ENCODE measurements at regions not wholly inside any gene's neighbourhood (a gene's known extent, or its start where the extent isn't known, plus 50 kb on each side); places are given as distances from the start of the nearest gene placed in this dataset.
A peak's percentile ranks its signal among the peaks of the same experiment; 100 is the strongest.

DNA sequence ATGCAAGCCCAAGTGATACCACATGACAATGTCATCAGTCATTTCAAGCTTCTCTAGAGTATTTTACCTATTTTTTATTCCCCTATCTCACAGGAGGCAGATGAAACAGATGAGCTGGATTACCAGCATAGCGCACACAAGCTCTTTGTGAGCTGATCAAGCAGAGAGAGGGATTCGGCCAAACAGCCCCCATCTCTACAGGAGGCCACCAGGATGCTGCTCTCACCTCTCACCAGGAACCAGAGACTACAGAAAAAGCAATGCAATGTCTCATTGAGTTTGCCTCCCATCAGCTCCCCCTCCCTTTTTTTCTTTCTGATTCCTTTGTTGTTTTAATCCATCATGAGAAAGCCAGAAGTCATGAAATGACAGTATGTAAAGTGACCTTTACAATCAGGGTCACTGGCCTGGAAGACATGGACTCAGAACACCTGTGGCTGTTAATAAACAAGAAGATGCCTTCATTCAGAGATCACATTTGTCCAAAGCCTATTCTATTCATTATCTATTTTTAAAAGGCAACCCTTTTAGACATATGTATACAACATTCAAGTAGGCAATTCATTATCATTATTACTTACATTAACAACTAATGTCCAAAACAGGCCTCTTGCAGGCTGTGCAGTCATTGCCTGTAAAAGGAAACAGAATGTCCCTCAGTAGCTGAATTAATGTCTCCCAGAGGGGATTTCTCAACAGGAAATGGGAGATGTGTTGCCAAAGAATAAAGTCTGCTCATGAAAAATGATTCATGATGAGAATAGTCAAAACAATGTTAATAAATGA lies 656.6 kb downstream of the TBC1D4 start:
- FAIRE-seq (no peak), DNase-seq (ENCODE audit: insufficient read length, low spot score) (no peak)

DNA sequence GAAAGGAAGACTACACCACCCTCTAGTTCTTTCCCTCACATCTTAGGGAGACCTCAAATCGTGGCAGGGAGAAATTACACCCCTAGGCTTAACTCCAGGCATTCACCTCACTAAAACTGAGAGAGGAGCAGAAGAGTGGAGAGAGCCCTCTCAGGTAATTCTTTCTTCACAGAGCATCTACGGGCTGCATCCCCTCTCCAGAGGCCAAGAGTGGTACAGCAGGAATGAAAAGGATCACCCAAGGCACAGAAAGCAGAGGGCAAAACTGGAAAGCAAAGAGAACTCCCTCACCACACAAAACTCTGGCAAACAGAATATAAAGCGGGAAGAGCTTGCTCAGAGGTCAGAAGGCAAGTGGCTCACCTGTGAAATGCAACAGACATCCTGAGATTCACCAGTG lies 661.2 kb downstream of the TBC1D4 start:
- DNase-seq (ENCODE audit: insufficient read length, low spot score): no peak
- no peak for FAIRE-seq

DNA sequence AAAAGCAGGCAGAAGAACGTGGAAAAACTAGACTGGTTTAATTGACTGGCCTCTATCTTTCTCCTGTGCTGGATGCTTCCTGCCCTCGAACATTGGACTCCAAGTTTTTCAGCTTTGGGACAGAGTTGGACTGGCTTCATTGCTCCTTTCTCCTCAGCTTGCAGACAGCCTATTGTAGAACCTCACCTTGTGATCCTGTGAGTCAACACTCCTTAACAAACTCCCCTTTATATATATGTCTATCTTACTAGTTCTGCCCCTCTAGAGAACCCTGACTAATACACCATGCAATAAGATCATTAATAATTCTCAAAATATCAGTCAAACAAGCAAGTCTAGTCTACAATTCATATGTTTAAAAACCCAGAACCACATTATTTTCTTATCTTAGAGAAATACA lies 662.4 kb downstream of the TBC1D4 start:
- DNase-seq (ENCODE audit: insufficient read length, low spot score) (no peak), FAIRE-seq (no peak)

DNA sequence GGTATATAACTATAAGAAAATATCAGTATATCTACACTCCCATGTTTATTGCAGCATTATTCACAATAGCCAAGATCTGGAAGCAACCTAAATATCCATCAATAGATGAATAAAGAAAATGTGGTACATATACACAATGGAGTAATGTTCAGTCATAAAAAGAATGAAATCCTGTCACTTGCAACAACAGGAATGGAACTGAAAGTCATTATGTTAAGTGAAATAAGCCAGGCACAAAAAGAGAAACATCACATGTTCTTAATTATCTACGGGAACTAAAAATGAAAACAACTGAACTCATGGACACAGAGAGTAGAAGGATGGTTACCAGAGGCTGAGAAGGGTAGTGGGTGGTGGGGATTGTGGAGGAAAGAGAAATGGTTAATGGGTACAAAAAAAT lies 665.2 kb downstream of the TBC1D4 start:
- FAIRE-seq: no peak
- no peak for DNase-seq (ENCODE audit: insufficient read length, low spot score)

DNA sequence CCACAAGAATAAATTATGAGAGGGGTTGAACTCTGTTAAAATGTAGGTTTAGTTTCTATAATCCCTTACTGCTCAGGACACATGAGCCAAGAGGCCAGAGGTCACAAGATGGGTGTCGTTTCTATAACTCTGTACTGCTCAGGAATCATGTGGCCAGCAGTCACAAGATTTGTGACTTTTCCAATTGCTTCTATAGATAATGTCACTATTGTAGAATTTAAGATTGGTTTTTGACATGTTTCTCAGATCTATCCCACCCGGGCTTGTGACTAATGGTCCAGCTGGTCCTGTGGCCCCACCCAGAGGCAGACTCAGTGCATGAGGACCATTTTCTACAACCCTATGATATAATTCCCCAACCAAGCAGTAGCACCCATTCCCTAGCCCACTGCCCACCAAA lies 662.0 kb upstream of the KLF12 start:
- DNase-seq (ENCODE audit: insufficient read length, low spot score) (no peak), FAIRE-seq (no peak)

DNA sequence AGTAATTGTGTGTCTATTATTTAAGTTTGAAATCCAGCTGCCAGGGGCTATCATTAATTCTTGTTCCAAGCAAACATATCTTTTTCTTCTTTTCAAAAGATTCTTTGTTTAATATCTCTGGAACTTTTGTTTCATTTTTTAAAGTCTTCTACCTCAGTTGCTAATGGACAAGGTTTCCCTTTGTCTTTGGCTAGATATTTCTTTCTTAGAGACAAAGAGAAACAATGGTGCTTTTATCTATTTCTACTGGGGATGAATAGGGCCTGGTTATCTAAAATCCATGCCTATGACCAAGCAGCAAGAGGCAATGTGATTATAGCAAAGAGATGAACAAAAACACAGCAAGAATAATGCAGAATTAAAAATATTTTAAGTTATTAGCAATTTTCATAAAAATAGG lies 661.3 kb upstream of the KLF12 start:
- FAIRE-seq (no peak), DNase-seq (ENCODE audit: insufficient read length, low spot score) (no peak)

DNA sequence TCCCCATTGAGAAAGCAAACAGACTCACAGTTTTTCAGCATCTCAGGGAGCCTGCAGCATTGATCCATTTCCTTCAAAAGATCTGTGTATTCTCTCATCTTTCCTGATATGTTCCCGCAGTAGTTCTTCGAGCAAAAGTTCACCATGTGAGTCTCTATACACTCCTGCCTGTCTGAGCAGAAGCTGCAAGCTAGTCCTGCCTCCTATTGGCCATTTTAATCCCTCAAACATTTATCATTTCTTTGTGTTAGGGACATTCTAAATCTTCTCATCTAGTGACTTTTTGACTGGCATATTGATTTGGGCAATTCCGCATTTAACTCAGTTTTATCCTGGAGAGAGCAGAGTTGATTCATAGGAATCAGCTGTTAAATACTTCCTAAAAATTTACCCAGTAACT lies 660.4 kb upstream of the KLF12 start:
- FAIRE-seq (no peak), DNase-seq (ENCODE audit: insufficient read length, low spot score) (no peak)

DNA sequence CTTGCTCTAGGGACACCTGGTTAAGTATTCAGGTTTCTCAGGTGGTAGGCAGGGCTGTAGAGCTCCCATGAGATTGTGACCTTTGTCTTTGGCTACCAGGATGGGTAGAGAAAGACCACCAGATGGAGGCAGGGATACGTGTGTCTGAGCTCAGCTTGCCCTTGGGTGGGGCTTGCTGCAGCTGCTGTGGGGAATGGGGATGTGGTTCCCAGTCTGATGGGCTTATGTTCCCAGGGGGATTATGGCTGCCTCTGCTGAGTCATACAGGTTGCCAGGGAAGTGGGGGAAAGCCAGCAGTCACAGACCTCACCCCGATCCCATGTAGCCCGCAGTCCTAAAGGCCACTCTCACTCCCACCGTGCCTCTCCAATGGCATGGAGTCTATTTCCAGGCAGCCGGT lies 659.9 kb upstream of the KLF12 start:
- FAIRE-seq (no peak), DNase-seq (ENCODE audit: insufficient read length, low spot score) (no peak)

DNA sequence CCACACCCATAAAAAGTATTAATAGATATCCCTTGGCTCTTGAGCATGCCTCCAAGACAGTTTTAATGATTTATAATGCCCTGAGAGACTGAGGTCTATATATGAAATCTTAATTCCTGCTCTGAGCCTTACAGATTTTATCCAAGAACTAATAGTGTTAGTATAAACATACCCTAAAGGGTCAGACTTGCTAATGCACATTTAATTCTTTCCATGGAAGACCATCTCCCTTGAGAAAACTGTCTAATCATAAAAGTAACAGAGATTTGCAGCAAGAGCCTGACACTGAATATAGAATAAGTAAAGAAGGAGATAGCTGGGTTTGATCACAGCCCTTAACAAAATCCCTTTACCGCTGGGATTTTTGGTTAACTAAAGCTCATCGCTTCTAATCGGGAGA lies 650.8 kb upstream of the KLF12 start:
- FAIRE-seq: no peak
- DNase-seq (ENCODE audit: insufficient read length, low spot score): no peak

DNA sequence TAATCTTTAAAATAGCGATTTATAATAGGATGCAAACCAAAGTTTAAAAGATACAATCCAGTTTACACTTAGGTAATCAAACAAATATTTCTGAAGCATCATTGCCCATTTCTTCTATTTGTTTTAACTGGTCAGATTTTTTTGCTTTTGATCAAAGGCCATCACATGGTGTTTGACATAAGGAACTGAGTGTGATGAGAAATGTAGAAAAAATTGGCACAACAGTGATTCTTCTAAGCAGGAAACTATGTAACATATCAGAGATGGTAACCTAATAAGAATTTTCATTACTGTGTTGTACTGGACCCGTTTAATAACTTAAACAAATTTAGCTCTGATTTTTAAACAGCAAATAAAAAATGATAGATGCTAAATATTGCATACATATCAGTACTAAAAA lies 644.7 kb upstream of the KLF12 start:
- FAIRE-seq (no peak), DNase-seq (ENCODE audit: insufficient read length, low spot score) (no peak)

DNA sequence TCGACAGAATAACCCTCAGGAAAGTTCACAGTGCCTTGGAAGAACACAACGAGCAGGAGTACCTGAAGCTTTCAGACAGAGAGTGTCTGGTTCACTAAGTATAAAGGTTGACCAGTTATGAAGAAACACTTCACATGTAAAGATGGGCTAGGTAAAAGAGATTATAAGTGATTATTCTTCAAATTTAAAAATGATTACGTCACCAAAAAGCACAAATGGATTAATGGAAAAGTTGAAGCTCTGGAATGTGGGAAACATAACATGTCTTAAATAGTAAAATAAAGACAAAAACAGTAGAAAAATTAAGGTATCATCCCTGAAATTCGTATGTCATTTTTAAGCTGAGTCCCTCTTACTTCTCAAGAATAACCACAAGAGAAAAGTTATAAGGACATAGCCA lies 643.9 kb upstream of the KLF12 start:
- DNase-seq (ENCODE audit: insufficient read length, low spot score) (no peak), FAIRE-seq (no peak)

DNA sequence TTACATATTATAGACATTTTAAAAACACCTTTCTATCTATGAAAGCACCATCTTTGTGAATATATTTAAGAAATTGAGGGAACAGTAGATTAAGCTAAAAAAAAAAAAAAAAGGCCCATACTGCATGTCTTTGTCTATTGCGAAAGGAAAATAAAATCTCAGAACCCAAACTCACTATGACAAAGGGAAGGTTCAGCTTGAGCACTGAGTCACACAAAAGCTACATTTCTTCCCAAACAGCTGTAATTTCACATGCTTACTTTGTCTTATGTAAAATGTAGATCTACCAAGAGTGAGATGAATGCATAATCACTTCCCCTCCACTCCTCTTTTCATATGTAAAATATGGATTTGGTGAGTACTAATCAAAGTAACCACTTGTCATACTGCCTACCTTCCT lies 640.1 kb upstream of the KLF12 start:
- DNase-seq (ENCODE audit: insufficient read length, low spot score): no peak
- no peak for FAIRE-seq

DNA sequence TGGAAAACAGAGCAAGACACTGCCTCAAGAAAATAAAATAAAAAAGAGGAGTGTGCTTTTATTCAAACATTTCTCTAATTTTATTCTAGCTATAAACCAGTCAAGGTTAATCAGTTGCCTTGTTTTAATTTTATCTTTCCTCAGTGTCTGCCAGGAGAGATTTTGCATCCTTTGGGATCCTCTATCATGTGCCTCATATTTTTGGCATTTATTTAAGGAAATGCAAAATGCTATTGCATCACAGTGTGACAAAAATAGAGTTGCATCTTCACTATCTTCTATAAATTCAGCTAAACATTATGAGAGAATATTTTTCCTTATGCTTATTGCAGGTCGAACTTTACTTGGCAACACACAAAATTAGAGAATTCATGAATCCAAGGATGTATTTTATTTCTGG lies 639.0 kb upstream of the KLF12 start:
- FAIRE-seq: no peak
- DNase-seq (ENCODE audit: insufficient read length, low spot score): no peak

DNA sequence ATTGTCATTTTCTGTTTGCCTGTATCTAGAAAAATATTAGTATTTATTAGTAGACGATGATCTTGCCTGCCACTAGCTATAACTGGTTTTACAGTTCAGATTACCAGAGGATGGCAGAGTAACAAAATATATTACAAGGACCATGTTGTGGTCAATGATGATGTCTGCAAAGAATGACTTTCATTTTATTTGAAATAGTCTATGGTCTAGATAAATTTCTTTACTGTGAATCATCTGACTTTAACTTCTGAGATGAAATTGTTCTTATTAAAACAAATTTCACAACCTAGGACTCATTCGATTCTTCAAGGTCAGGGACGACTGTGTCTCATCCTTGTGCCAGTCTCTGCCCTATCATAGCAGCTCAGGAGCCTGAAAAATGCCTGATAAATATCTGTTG lies 637.8 kb upstream of the KLF12 start:
- DNase-seq (ENCODE audit: insufficient read length, low spot score) (peak; percentile 27), FAIRE-seq (no peak)

DNA sequence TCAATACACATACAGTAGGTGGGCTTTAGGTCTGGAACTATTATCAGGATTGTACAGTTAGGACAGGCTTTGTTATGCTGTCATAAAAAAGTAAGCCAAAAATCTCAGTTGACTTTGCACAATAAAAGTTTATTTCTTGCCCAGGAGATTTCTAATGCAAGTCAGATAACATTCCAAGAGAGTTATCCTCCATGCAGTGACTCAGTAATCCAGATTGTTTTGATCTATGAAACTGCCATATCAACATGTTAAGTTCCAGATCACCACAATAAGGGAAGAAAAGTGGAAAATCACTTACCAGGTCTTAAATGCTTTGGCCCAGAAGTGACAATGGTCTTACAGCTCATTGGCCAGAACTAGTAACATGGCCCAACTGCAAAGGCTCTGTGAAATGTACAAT lies 636.2 kb upstream of the KLF12 start:
- DNase-seq (ENCODE audit: insufficient read length, low spot score): peak; percentile 4
- no peak for FAIRE-seq

DNA sequence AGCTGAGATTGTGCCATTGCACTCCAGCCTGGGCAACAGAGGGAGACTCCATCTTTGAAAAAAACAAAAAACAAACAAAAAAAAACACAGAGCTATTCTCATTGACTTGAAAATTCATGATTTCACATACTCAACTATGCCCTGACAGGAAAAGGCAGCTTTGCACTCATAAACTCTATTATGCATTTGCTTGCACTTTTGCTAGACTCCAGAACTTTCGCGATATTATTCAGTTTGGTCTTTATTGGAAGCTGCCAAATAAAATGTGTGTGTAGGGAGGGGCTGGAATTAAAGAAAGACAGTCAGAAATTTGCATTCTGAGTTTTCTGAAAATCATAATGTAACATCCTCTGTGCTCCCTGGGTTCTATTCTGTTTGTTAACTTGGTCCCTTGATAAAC lies 635.1 kb upstream of the KLF12 start:
- FAIRE-seq: no peak

DNA sequence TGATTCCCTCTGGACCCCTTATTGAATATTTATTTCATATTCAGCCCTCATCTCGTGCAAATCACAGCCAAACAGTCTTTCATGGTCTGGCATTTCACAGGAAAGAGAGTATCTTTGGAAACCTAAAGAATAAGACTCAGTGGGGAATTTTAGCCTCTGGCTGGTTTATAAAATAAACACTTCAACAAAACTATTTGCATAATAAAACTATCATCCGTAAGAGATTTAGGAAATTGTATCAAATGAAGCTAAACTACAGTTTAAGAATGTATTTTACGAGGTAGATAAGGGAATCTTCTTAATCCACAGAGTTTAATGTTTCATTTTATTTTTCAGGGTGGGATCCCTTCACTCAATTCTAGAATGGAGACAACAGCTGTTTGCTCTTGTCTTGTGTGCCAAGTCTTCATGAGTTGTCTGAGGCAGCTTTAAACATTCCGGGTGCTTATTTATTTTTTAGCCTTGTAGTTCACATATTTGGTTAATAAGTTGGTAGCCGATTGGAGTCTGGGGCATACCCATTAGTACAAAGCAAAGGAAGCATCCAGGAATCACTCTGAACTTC lies 634.4 kb upstream of the KLF12 start:
- DNase-seq (ENCODE audit: insufficient read length, low spot score) (no peak), FAIRE-seq (no peak)

More for the DNA sequence above, 635.1 kb upstream of the KLF12 start:
- no peak for DNase-seq (ENCODE audit: insufficient read length, low spot score)

DNA sequence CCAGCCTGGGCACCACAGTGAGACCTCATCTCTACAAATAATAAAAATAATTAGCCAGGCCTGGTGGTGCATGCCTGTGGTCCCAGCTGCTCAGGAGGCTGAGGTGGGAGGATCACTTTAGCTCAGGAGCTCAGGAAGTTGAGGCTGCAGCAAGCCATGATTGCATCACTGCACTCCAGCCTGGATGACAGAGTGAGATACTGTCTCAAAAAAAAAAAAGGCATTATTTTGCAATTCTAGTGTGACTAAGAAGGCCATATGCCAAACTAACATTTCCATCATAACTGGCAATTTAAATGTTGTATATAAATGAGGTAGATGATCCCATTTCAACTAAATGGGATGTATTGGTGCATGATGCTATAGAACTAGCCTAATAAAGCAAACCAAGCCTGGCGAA lies 632.8 kb upstream of the KLF12 start:
- FAIRE-seq (no peak), DNase-seq (ENCODE audit: insufficient read length, low spot score) (no peak)

DNA sequence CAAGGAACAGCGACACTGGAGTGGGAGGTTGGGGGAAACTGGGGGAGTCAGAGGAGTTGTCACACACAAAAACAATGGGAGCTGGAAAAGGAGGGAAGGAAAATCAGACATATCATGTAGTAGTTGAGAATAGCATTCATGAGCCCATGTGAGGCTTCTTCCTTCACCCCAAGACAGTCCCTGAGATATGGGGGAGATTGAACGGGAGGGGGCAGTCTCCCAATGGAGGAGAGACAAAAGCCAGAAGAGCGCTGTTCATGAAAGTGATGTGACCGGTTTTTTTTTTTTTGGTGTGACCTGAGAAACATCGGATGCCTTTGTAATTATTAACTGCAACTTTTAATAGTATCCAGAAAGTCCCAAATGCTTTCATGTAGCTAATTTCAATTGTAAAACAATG lies 631.8 kb upstream of the KLF12 start:
- no peak for FAIRE-seq

DNA sequence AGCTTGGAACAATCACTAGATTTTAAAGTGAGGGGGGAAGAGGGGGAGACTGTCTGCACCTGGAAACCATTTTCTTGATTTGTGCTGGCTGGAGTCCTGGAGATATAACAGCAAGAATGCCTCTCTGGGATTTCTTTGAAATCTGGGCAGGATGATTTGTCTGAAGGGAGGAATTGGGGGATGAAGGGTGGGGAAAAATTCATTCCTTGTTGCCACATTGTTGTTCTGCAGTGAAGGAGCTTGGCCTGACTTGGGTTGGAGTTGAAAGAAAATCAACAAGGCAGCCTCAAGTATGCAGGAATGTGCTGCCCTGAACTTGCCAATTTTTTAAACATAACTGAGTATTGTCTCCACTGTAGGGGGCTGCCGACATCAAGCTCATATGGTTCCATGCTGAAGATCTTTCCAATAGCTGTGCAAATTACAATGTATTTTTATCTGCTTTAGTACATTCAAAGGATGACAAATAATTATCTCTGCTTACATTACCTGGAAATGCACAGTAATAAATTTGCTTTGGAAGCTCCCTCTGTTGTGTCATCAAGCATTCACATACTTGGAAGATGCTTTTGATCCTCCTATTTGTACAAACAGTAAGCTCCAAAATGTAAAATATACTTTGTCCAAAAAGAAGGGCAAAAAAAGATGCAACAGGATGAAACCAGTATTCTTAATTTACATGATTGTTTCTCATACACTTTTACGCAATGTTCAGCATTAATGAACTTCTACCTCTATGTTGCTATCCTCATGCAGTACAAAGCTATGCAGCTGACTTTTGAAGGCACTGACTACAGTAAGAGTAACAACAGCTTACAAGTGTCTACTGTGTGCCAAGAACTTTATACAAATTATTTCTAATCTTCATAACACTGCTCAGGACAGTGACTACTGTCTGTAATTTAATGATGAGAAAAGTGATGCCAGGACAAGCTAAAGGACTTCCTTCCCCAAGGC lies 627.9 kb upstream of the KLF12 start:
- FAIRE-seq (no peak), DNase-seq (ENCODE audit: insufficient read length, low spot score) (no peak)

More for the DNA sequence above, 631.8 kb upstream of the KLF12 start:
- DNase-seq (ENCODE audit: insufficient read length, low spot score): no peak

DNA sequence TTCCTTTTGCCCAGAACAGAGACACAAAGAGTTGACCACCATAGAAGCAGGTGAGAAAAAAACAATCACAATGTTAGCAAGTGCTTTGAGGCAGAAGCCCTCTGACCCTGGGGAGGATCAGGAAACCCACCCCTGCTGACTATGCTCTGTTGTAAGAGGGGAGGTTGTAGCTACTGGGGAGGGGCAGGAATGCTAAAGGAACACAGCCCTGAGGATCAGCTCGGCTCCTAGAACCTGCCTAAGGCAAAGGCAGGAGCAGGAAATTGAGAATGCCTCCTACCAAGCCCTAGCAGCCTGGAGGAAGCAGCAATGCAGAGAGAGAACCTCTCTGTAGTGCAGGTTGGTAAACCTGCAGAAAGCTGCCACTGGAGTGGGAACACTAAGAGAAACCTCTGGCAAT lies 624.0 kb upstream of the KLF12 start:
- FAIRE-seq (no peak), DNase-seq (ENCODE audit: insufficient read length, low spot score) (no peak)

DNA sequence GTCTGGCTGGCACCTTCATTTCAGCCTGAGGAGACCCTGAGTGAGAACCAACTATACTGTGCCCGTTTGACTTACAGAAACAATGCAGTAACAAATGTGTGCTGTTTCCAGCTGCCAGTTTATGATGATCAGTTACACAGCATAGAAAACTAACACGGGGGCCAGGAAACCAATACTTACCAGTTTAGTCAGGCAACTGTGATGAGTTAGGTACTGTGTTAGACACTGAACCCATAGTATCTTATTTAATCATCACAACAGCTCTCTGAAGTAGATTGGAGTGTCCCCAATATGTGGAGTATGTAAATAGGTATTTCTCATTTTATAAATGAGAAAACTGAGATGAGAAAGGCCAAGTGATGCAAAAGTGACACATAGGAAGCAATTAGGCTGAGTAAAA lies 620.9 kb upstream of the KLF12 start:
- no peak for FAIRE-seq
- no peak for DNase-seq (ENCODE audit: insufficient read length, low spot score)

Measured in HTR-8/SVneo (cell line).